ENCODE measurements at regions not wholly inside any gene's neighbourhood (a gene's known extent, or its start where the extent isn't known, plus 50 kb on each side); places are given as distances from the start of the nearest gene placed in this dataset.

DNA sequence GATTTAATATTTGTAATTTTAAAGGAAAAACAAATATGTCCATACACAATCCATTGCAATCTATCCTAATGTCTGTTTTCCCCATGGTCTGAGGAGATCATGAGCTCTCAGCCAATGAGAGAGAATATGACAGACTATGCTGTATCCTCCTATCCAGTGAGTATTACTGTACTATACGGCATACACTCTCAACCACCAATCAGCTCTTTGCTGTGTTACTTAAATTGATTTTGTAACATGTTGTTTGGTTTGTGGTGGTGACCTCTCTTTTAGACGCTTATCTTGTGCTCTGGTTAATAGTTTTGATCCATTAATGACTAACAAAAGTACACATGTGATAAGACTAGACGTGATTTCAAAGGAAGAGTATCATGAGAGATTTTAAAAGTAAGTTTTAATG lies 231.5 kb upstream of the FOXN3 start:
- no peaks in the 10 kb centered on the region for H3K27me3 ChIP-seq
- H3K9me3 ChIP-seq = no peaks in the 10 kb centered on the region
- no peak overlapping the region for H3K4me3 ChIP-seq
- no peak for DNase-seq
- H3K27ac ChIP-seq = no peak overlapping the region
- TF ChIP-seq, protein P1, sequence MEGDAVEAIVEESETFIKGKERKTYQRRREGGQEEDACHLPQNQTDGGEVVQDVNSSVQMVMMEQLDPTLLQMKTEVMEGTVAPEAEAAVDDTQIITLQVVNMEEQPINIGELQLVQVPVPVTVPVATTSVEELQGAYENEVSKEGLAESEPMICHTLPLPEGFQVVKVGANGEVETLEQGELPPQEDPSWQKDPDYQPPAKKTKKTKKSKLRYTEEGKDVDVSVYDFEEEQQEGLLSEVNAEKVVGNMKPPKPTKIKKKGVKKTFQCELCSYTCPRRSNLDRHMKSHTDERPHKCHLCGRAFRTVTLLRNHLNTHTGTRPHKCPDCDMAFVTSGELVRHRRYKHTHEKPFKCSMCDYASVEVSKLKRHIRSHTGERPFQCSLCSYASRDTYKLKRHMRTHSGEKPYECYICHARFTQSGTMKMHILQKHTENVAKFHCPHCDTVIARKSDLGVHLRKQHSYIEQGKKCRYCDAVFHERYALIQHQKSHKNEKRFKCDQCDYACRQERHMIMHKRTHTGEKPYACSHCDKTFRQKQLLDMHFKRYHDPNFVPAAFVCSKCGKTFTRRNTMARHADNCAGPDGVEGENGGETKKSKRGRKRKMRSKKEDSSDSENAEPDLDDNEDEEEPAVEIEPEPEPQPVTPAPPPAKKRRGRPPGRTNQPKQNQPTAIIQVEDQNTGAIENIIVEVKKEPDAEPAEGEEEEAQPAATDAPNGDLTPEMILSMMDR (IDR thresholded peaks at IDR 0.05) = no peak
- intact Hi-C loops (cut with DNase I; ENCODE audit: low total_unique reads) = no loop called here
- no peaks in the 10 kb centered on the region for H3K4me1 ChIP-seq
- H3K36me3 ChIP-seq = no peaks in the 10 kb centered on the region

DNA sequence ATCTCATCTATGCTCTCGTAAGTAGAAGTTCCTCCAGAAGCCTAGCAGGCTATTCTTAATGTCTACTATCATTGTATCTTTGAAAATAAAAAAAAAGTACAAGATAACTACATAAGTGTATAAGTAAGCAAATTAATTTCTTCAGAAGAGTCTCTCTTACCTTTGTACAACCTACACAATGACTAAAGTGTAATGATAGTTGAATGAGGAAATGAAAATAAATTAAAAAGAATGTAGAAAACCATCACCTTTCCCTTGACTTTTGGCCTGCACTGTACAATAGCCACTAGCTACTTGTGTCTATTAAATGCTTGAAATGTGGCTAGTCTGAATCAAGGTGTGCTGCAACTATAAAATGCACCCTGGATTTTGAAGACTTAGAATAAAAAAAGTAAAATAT lies 229.9 kb upstream of the FOXN3 start:
- Histone ChIP-seq H3K4me1 (no peaks in the 10 kb centered on the region), H3K4me3 (no peak overlapping the region), H3K36me3 (no peaks in the 10 kb centered on the region), H3K9me3 (no peaks in the 10 kb centered on the region), H3K27ac (no peak overlapping the region), H3K27me3 (no peaks in the 10 kb centered on the region)
- intact Hi-C loops (cut with DNase I; ENCODE audit: low total_unique reads) = no loop called here
- TF ChIP-seq, protein P1 (IDR thresholded peaks at IDR 0.05) = no peak
- DNase-seq = no peak

DNA sequence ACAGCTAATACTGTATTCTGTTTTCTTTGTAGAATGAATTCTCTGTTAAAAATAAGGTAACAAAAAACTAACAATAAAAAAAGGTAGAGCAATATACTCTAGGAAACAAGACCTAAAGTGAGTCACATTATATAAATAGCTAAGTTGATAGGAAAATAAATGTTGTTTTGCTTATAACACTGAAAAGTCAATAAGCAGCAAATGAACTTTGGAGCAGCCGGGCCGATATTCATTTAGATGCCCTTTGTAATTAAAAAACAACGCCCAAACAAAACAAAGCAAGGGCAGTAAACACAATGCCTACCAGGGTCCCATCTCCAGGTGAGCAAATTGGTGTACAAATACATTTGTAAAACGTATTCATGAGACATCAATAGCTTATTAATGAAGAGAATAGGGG lies 227.6 kb upstream of the FOXN3 start:
- intact Hi-C loops (cut with DNase I; ENCODE audit: low total_unique reads) = no loop called here
- Histone ChIP-seq H3K4me1 (no peaks in the 10 kb centered on the region), H3K9me3 (no peaks in the 10 kb centered on the region), H3K36me3 (no peaks in the 10 kb centered on the region), H3K4me3 (no peak overlapping the region), H3K27me3 (no peaks in the 10 kb centered on the region), H3K27ac (no peak overlapping the region)
- TF ChIP-seq, protein P1 (IDR thresholded peaks at IDR 0.05) = no peak
- no peak for DNase-seq

DNA sequence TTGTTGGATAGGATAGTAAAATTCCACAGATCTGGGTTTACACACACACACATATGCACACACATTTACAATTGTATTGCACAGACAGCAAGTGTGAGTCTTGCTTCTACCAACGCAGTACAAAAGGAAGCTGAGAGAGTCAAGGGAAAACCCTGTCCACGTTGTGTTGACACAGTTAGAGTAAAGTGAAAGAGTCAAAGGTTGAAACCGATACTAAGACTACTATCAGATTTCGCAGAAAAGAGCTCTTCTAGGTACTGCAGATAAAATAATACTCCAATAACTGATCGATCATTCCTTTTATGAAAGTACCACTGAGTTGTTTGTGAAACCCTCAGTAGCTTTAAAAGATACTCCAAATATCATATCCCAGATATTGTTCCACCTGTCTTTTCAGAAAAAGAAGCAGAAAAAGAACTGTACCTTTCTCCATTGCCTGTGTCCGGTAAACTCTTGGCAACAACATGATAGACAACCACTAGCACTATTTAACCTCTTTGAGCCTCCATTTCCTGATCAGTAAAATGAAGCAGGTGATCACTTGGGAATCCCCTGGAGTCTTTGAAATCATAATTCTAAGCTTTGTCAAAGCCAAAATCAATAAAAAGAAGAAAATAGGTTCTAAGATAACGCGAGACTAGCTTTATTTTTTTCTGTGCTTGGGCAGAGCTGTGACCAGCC lies 224.6 kb upstream of the FOXN3 start:
- no peaks in the 10 kb centered on the region for H3K9me3 ChIP-seq
- no peak overlapping the region for H3K27ac ChIP-seq
- no peak for DNase-seq
- TF ChIP-seq, protein P1 (IDR thresholded peaks at IDR 0.05) = no peak
- H3K36me3 ChIP-seq = no peaks in the 10 kb centered on the region
- H3K27me3 ChIP-seq = no peaks in the 10 kb centered on the region
- H3K4me1 ChIP-seq = no peaks in the 10 kb centered on the region
- intact Hi-C loops (cut with DNase I; ENCODE audit: low total_unique reads) = no loop called here
- no peak overlapping the region for H3K4me3 ChIP-seq

DNA sequence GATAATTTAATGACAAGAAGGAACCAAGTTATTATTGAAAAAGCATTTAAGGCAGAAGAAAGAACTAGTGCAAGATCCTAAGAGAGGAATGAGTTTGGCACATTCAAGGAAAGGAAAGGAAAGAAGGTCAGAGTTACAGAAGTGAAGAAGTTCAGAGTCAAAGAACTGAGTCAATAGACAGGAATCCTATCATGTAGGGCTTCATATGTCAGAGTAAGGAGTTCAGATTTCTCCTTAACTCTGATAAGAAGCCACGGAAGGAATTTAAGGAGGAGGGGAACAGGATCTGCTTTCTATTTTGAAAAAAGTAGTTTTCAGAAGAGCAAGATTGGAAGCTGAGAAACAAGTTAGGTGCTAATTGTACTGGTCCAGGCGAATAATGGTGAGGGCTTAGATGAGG lies 223.1 kb upstream of the FOXN3 start:
- no peaks in the 10 kb centered on the region for H3K27me3 ChIP-seq
- H3K9me3 ChIP-seq = no peaks in the 10 kb centered on the region
- no peaks in the 10 kb centered on the region for H3K36me3 ChIP-seq
- H3K27ac ChIP-seq = no peak overlapping the region
- intact Hi-C loops (cut with DNase I; ENCODE audit: low total_unique reads) = no loop called here
- no peak overlapping the region for H3K4me3 ChIP-seq
- H3K4me1 ChIP-seq = no peaks in the 10 kb centered on the region
- DNase-seq = no peak
- TF ChIP-seq, protein P1 (IDR thresholded peaks at IDR 0.05) = no peak

DNA sequence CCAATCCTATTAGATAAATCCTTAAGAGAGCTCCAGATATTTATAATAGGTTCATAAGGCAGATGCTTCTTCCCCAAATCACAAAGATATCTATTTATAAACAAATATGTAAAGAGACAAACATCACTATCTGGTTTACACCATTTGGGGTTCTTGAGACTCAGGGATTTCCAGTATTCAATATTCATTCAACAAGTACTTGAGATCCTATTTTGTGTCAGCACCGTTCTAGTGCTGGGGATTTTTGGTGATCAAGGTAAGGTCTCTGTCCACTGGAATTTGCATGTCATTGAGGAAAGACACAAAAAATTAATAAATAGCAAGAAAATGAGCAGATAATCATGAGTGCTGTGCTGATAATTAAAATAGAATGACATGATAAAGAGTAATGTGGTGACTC lies 222.7 kb upstream of the FOXN3 start:
- H3K4me1 ChIP-seq = no peaks in the 10 kb centered on the region
- intact Hi-C loops (cut with DNase I; ENCODE audit: low total_unique reads) = no loop called here

More for the DNA sequence above, 222.7 kb upstream of the FOXN3 start:
- TF ChIP-seq, protein P1 (IDR thresholded peaks at IDR 0.05) = no peak
- no peak overlapping the region for H3K27ac ChIP-seq
- H3K4me3 ChIP-seq = no peak overlapping the region
- H3K9me3 ChIP-seq = no peaks in the 10 kb centered on the region
- no peaks in the 10 kb centered on the region for H3K27me3 ChIP-seq
- no peak for DNase-seq
- H3K36me3 ChIP-seq = no peaks in the 10 kb centered on the region

All from tibial artery (tissue), 4 donors.